Neural cell (in vitro differentiated cells): ENCODE measurements at regions not wholly inside any gene's neighbourhood (a gene's known extent, or its start where the extent isn't known, plus 50 kb on each side); places are given as distances from the start of the nearest gene placed in this dataset.

Experiments used
- EZH2 ChIP-seq: fragments of 200-600, 300-800 bp; shearing (Covaris generic), sonication (generic); IDR thresholded peaks from 2 replicates; pipeline ENCODE4 v1.6.1; 2014; ENCODE audit warnings: antibody characterized with exemption, low read length, borderline replicate concordance, mild to moderate bottlenecking; ENCODE audit not compliant: insufficient read depth, poor library complexity, severe bottlenecking
- MXI1 ChIP-seq: fragments of 450-650 bp; conservative IDR thresholded peaks from 2 replicates; pipeline ENCODE4 v1.6.1; 2014; ENCODE audit warnings: antibody characterized with exemption, mild to moderate bottlenecking; ENCODE audit not compliant: poor library complexity, severe bottlenecking
- POLR2AphosphoS5 ChIP-seq: IDR thresholded peaks from 2 replicates; pipeline ENCODE4 v1.6.1; 2012
- RAD21 ChIP-seq: fragments of 450-650 bp; conservative IDR thresholded peaks from 2 replicates; pipeline ENCODE4 v1.6.1; 2014; ENCODE audit warnings: antibody characterized with exemption, mild to moderate bottlenecking, moderate library complexity
- TF ChIP-seq, protein P1 (sequence below): fragments of 450-650 bp; IDR thresholded peaks from 2 replicates; pipeline ENCODE4 v1.5.1; 2014; ENCODE audit warnings: antibody characterized with exemption, mild to moderate bottlenecking, moderate library complexity; ENCODE audit not compliant: poor library complexity, severe bottlenecking

- TF ChIP-seq RAD21 (no peak), MXI1 (no peak), POLR2AphosphoS5 (no peak), EZH2 (no peak)
- TF ChIP-seq, protein P1, sequence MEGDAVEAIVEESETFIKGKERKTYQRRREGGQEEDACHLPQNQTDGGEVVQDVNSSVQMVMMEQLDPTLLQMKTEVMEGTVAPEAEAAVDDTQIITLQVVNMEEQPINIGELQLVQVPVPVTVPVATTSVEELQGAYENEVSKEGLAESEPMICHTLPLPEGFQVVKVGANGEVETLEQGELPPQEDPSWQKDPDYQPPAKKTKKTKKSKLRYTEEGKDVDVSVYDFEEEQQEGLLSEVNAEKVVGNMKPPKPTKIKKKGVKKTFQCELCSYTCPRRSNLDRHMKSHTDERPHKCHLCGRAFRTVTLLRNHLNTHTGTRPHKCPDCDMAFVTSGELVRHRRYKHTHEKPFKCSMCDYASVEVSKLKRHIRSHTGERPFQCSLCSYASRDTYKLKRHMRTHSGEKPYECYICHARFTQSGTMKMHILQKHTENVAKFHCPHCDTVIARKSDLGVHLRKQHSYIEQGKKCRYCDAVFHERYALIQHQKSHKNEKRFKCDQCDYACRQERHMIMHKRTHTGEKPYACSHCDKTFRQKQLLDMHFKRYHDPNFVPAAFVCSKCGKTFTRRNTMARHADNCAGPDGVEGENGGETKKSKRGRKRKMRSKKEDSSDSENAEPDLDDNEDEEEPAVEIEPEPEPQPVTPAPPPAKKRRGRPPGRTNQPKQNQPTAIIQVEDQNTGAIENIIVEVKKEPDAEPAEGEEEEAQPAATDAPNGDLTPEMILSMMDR: no peak
These were observed 548.8 kb upstream of the SLC39A10 start for GRCh38 chr2:195108182-195108581.
